Astrocyte (in vitro differentiated cells and primary cell): ENCODE measurements at regions not wholly inside any gene's neighbourhood (a gene's known extent, or its start where the extent isn't known, plus 50 kb on each side); places are given as distances from the start of the nearest gene placed in this dataset.

Source experiments
- DNase-seq: peaks from one replicate; pipeline ENCODE4 v3.0.0-alpha.2; 2010; ENCODE audit warnings: low read depth
- FAIRE-seq: peaks from 2 replicates; lab custom pipeline; 2011; peaks lifted over from hg19 to GRCh38; lab: Jason Lieb, UNC
- H2AFZ ChIP-seq: 2 replicates; pipeline ENCODE4 v1.6.0; 2012; ENCODE audit warnings: low read depth, low read length, inconsistent platforms
- H3K27ac ChIP-seq: 2 replicates; pipeline ENCODE4 v1.5.1; 2011; ENCODE audit warnings: low read depth, low read length, inconsistent platforms
- H3K27me3 ChIP-seq: 2 replicates; pipeline ENCODE4 v1.6.0; 2011; ENCODE audit warnings: low read length, inconsistent platforms; ENCODE audit not compliant: insufficient read depth
- H3K36me3 ChIP-seq: 2 replicates; pipeline ENCODE4 v1.5.1; 2011; ENCODE audit warnings: low read length, inconsistent platforms; ENCODE audit not compliant: insufficient read depth
- H3K4me1 ChIP-seq: 2 replicates; pipeline ENCODE4 v1.5.1; 2011; ENCODE audit warnings: low read length, inconsistent platforms; ENCODE audit not compliant: insufficient read depth
- H3K4me2 ChIP-seq: 2 replicates; pipeline ENCODE4 v1.6.0; 2012; ENCODE audit warnings: low read length, inconsistent platforms
- H3K4me3 ChIP-seq: 2 replicates; pipeline ENCODE4 v1.5.1; 2011; ENCODE audit warnings: low read depth, mild to moderate bottlenecking, low read length, inconsistent platforms; ENCODE audit not compliant: insufficient read depth
- H3K79me2 ChIP-seq: 2 replicates; pipeline ENCODE4 v1.6.0; 2012; ENCODE audit warnings: mild to moderate bottlenecking, low read length, inconsistent platforms; ENCODE audit not compliant: insufficient read depth
- H3K9ac ChIP-seq: 2 replicates; pipeline ENCODE4 v1.6.0; 2012; ENCODE audit warnings: mild to moderate bottlenecking, low read length, inconsistent platforms
- H3K9me3 ChIP-seq: 2 replicates; pipeline ENCODE4 v1.5.1; 2012; ENCODE audit warnings: low read depth, mild to moderate bottlenecking, low read length, inconsistent platforms; ENCODE audit not compliant: insufficient read depth
- H4K20me1 ChIP-seq: 2 replicates; pipeline ENCODE4 v1.6.0; 2012; ENCODE audit warnings: low read length, inconsistent platforms; ENCODE audit not compliant: insufficient read depth
- H3K27ac Mint-ChIP-seq: one replicate; pipeline ENCODE4 v1.8.0; 2021; ENCODE audit warnings: mild to moderate bottlenecking, mixed read lengths; ENCODE audit not compliant: unreplicated experiment
- H3K27me3 Mint-ChIP-seq: one replicate; pipeline ENCODE4 v1.8.0; 2021; ENCODE audit warnings: low read depth, mixed read lengths; ENCODE audit not compliant: unreplicated experiment
- H3K36me3 Mint-ChIP-seq: one replicate; pipeline ENCODE4 v1.8.0; 2021; ENCODE audit warnings: low read depth, mixed read lengths; ENCODE audit not compliant: unreplicated experiment
- H3K4me1 Mint-ChIP-seq: one replicate; pipeline ENCODE4 v1.8.0; 2021; ENCODE audit warnings: low read depth, mixed read lengths; ENCODE audit not compliant: unreplicated experiment
- H3K4me3 Mint-ChIP-seq: one replicate; pipeline ENCODE4 v1.8.0; 2021; ENCODE audit warnings: mild to moderate bottlenecking, moderate library complexity, mixed read lengths; ENCODE audit not compliant: unreplicated experiment
- H3K9me3 Mint-ChIP-seq: one replicate; pipeline ENCODE4 v1.8.0; 2021; ENCODE audit warnings: mild to moderate bottlenecking, mixed read lengths; ENCODE audit not compliant: unreplicated experiment
- CTCF ChIP-seq: IDR thresholded peaks from 2 replicates; pipeline ENCODE4 v1.5.1; 2011; ENCODE audit warnings: low read depth, mild to moderate bottlenecking, inconsistent platforms, low read length, moderate library complexity; ENCODE audit not compliant: insufficient read depth
- EZH2 ChIP-seq: IDR thresholded peaks from 2 replicates; pipeline ENCODE4 v1.6.1; 2012; ENCODE audit warnings: mild to moderate bottlenecking, low read length, inconsistent platforms; ENCODE audit not compliant: insufficient read depth

DNA sequence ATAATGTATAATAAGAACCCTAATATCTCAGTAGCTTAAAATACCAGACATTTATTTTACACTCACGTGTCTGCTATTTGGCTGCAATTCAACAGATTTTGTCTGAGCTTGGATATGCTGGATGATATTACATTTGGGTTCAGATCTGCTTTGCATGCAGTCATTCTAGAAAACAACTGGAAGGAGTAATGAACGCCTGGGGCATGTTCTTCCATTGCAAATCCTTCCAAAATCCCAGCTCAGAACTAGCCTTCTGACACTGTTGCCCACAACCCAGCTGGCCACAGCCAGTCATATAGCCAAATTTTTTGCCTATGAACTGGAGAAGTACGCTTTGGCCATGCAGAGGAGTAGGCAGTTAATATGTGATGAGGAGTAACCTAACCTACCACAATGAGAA lies 597.8 kb upstream of the VRK2 start:
- H4K20me1 ChIP-seq: no peaks in the 10 kb centered on the region
- Mint-ChIP-seq H3K27me3 (no peaks in the 10 kb centered on the region), H3K4me1 (peaks cover 16% of the 10 kb centered on the region), H3K4me3 (no peak overlapping the region), H3K9me3 (no peaks in the 10 kb centered on the region), H3K27ac (no peak overlapping the region), H3K36me3 (no peaks in the 10 kb centered on the region)
- H3K36me3 ChIP-seq: no peaks in the 10 kb centered on the region
- TF ChIP-seq EZH2: no peak
- TF ChIP-seq CTCF: no peak
- H3K4me1 ChIP-seq: peaks cover 2% of the 10 kb centered on the region
- DNase-seq (no peak), FAIRE-seq (no peak)
- no peak overlapping the region for H3K27ac ChIP-seq
- H3K79me2 ChIP-seq: no peaks in the 10 kb centered on the region
- H3K9me3 ChIP-seq: no peaks in the 10 kb centered on the region
- no peak overlapping the region for H2AFZ ChIP-seq
- no peak overlapping the region for H3K9ac ChIP-seq
- H3K27me3 ChIP-seq: no peaks in the 10 kb centered on the region
- H3K4me2 ChIP-seq: no peak overlapping the region
- no peak overlapping the region for H3K4me3 ChIP-seq

GRCh38 chr2:57450170-57450569 lies 596.4 kb upstream of the VRK2 start:
- Histone ChIP-seq H3K4me3 (no peak overlapping the region), H3K9me3 (no peaks in the 10 kb centered on the region), H3K4me2 (no peak overlapping the region), H3K9ac (no peak overlapping the region), H3K79me2 (no peaks in the 10 kb centered on the region), H3K4me1 (peaks cover 2% of the 10 kb centered on the region), H3K27ac (no peak overlapping the region), H2AFZ (no peak overlapping the region), H4K20me1 (no peaks in the 10 kb centered on the region), H3K27me3 (no peaks in the 10 kb centered on the region), H3K36me3 (no peaks in the 10 kb centered on the region)
- no peak overlapping the region for H3K4me3 Mint-ChIP-seq
- no peaks in the 10 kb centered on the region for H3K9me3 Mint-ChIP-seq
- no peaks in the 10 kb centered on the region for H3K27me3 Mint-ChIP-seq
- no peaks in the 10 kb centered on the region for H3K36me3 Mint-ChIP-seq
- TF ChIP-seq CTCF: no peak
- TF ChIP-seq EZH2: no peak
- H3K4me1 Mint-ChIP-seq: peaks cover 4% of the 10 kb centered on the region
- FAIRE-seq (no peak), DNase-seq (no peak)
- no peak overlapping the region for H3K27ac Mint-ChIP-seq

GRCh38 chr2:57452634-57453033 lies 594.0 kb upstream of the VRK2 start:
- Mint-ChIP-seq H3K27ac (no peak overlapping the region), H3K36me3 (no peaks in the 10 kb centered on the region), H3K27me3 (no peaks in the 10 kb centered on the region), H3K4me3 (no peak overlapping the region), H3K4me1 (peaks cover 4% of the 10 kb centered on the region), H3K9me3 (no peaks in the 10 kb centered on the region)
- peaks cover 2% of the 10 kb centered on the region for H3K4me1 ChIP-seq
- H3K27me3 ChIP-seq: no peaks in the 10 kb centered on the region
- H3K36me3 ChIP-seq: no peaks in the 10 kb centered on the region
- DNase-seq (no peak), FAIRE-seq (no peak)
- no peak overlapping the region for H3K4me2 ChIP-seq
- no peaks in the 10 kb centered on the region for H3K79me2 ChIP-seq
- no peak overlapping the region for H3K4me3 ChIP-seq
- no peaks in the 10 kb centered on the region for H3K9me3 ChIP-seq
- no peaks in the 10 kb centered on the region for H4K20me1 ChIP-seq
- no peak overlapping the region for H3K27ac ChIP-seq
- no peak for TF ChIP-seq EZH2
- no peak for TF ChIP-seq CTCF
- no peak overlapping the region for H3K9ac ChIP-seq
- H2AFZ ChIP-seq: no peak overlapping the region
